PC-9 (cell line): ENCODE measurements at regions not wholly inside any gene's neighbourhood (a gene's known extent, or its start where the extent isn't known, plus 50 kb on each side); places are given as distances from the start of the nearest gene placed in this dataset.

Experiments
- BruUV-seq: library from RNA; stranded (reverse); fragments of 400-500 nt; replicated peaks from 2 replicates; lab custom pipeline; 2021; lab: Mats Ljungman, UMichigan
- CTCF ChIA-PET: fragments of 300-600 bp; sonication (Branson Sonifier 250); formaldehyde crosslinking; loops from one replicate; lab custom pipeline; 2022; ENCODE audit warnings: antibody characterized with exemption; lab: Charles Lee
- POLR2A ChIA-PET: fragments of 300-600 bp; sonication (Branson Sonifier 250); formaldehyde crosslinking; loops from one replicate; lab custom pipeline; 2022; ENCODE audit warnings: antibody characterized with exemption; ENCODE audit not compliant: unreplicated experiment; lab: Charles Lee
- DNase-seq, 2 experiments: peaks; one replicate each; pipeline versions ENCODE4 v3.0.0 to v3.0.0-alpha.2; 2015 to 2022; ENCODE audit warnings: mixed read lengths in 1 of 2
- H2AFZ ChIP-seq: fragments of 200-600 bp; sonication (generic); 2 replicates; pipeline ENCODE4 v1.8.1; 2017; ENCODE audit warnings: antibody characterized with exemption
- H3F3A ChIP-seq: fragments of 200-600 bp; sonication (generic); 2 replicates; pipeline ENCODE4 v1.8.1; 2017; ENCODE audit warnings: antibody characterized with exemption, mild to moderate bottlenecking, low read depth; ENCODE audit not compliant: insufficient read depth
- H3K27ac ChIP-seq: fragments of 200-600 bp; sonication (generic); 2 replicates; pipeline ENCODE4 v1.6.1; 2016; ENCODE audit warnings: mixed run types
- H3K27me3 ChIP-seq: fragments of 200-600 bp; sonication (generic); 2 replicates; pipeline ENCODE4 v1.6.1; 2016; ENCODE audit warnings: low read depth, mixed run types; ENCODE audit not compliant: insufficient read depth
- H3K36me3 ChIP-seq: fragments of 200-600 bp; sonication (generic); 2 replicates; pipeline ENCODE4 v1.6.1; 2016; ENCODE audit warnings: low read depth, mixed run types
- H3K4me1 ChIP-seq: fragments of 200-600 bp; sonication (generic); replicated peaks from 2 replicates; pipeline ENCODE4 v1.6.1; 2016; ENCODE audit warnings: mixed run types; ENCODE audit not compliant: insufficient read depth
- H3K4me2 ChIP-seq: fragments of 200-600 bp; sonication (generic); 2 replicates; pipeline ENCODE4 v1.6.1; 2017; ENCODE audit warnings: mixed run types
- H3K4me3 ChIP-seq: fragments of 200-600 bp; sonication (generic); 2 replicates; pipeline ENCODE4 v1.6.1; 2016; ENCODE audit warnings: mixed run types
- H3K79me2 ChIP-seq: fragments of 200-600 bp; sonication (generic); 2 replicates; pipeline ENCODE4 v1.6.1; 2017; ENCODE audit warnings: low read depth, mixed run types
- H3K9me2 ChIP-seq: fragments of 200-600 bp; sonication (generic); 2 replicates; pipeline ENCODE4 v1.8.1; 2017; ENCODE audit warnings: mild to moderate bottlenecking; ENCODE audit not compliant: insufficient read depth
- H3K9me3 ChIP-seq: fragments of 200-600 bp; sonication (generic); 2 replicates; pipeline ENCODE4 v1.8.1; 2016; ENCODE audit warnings: low read depth; ENCODE audit not compliant: insufficient read depth
- H4K20me1 ChIP-seq: fragments of 200-600 bp; sonication (generic); 2 replicates; pipeline ENCODE4 v1.8.1; 2017; ENCODE audit not compliant: insufficient read depth
- EZH2 ChIP-seq: fragments of 200-600 bp; sonication (generic); IDR thresholded peaks from 2 replicates; pipeline ENCODE4 v1.8.0; 2017; ENCODE audit warnings: antibody characterized with exemption, low read depth
- intact Hi-C: fragments of 100-400 bp; cut with micrococcal nuclease; formaldehyde crosslinking; loops from one replicate; pipeline ENCODE4 v1.10.0; 2022; ENCODE audit not compliant: unreplicated experiment
- TF ChIP-seq, protein P1 (sequence below): fragments of 200-600 bp; sonication (generic); conservative IDR thresholded peaks from 2 replicates; pipeline ENCODE4 v1.6.1; 2017; ENCODE audit warnings: mixed run types, antibody characterized with exemption, mild to moderate bottlenecking, moderate library complexity

DNA sequence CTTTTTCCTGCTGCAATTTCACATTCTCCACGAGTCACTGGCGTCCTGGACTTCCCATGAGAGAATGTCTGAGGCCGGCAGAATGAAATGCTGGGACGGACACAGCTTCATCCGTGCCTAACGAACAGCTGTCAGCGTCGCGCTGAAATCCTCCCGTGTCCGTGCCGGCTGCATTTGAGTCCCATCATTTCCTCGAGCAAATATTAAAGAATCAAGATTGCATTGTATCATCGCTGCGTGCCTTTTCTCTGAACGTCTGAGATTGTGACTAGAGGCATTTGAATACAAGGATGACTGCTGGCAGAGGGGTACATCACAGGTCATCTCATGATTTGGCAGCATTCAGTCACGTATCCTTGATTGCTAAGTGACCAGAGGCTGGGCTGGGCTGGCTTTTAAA lies 279.9 kb downstream of the ASMT start:
- H4K20me1 ChIP-seq = no peaks in the 10 kb centered on the region
- no peak for TF ChIP-seq EZH2
- TF ChIP-seq, protein P1, sequence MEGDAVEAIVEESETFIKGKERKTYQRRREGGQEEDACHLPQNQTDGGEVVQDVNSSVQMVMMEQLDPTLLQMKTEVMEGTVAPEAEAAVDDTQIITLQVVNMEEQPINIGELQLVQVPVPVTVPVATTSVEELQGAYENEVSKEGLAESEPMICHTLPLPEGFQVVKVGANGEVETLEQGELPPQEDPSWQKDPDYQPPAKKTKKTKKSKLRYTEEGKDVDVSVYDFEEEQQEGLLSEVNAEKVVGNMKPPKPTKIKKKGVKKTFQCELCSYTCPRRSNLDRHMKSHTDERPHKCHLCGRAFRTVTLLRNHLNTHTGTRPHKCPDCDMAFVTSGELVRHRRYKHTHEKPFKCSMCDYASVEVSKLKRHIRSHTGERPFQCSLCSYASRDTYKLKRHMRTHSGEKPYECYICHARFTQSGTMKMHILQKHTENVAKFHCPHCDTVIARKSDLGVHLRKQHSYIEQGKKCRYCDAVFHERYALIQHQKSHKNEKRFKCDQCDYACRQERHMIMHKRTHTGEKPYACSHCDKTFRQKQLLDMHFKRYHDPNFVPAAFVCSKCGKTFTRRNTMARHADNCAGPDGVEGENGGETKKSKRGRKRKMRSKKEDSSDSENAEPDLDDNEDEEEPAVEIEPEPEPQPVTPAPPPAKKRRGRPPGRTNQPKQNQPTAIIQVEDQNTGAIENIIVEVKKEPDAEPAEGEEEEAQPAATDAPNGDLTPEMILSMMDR = no peak
- no peaks in the 10 kb centered on the region for H3K4me1 ChIP-seq
- BruUV-seq = no TSS peak
- DNase-seq = no peak
- peaks cover 45% of the 10 kb centered on the region for H3K27me3 ChIP-seq
- H3K9me3 ChIP-seq = no peaks in the 10 kb centered on the region
- POLR2A ChIA-PET = no interaction called here
- H3K9me2 ChIP-seq = no peaks in the 10 kb centered on the region
- no peak overlapping the region for H3K4me3 ChIP-seq
- CTCF ChIA-PET = no interaction called here
- H3K79me2 ChIP-seq = no peaks in the 10 kb centered on the region
- intact Hi-C loops = no loop called here
- no peaks in the 10 kb centered on the region for H3K36me3 ChIP-seq
- H2AFZ ChIP-seq = no peak overlapping the region
- no peak overlapping the region for H3K4me2 ChIP-seq
- H3K27ac ChIP-seq = no peak overlapping the region
- no peaks in the 10 kb centered on the region for H3F3A ChIP-seq

DNA sequence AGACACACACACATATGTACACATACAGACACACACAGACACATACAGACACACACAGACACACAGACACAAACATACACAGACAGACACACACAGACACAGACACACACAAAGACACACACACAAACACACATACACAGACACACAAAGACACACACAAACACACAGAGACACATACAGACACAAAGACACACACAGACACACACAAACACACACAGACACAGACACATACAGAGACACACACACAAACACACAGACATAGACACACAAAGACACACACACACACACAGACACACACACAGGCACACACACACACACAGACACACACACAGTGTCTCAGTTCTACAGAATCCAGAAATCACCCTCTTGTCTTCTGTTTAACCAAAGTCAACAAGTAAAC lies 280.7 kb downstream of the ASMT start:
- Histone ChIP-seq H3K79me2 (no peaks in the 10 kb centered on the region), H3K36me3 (no peaks in the 10 kb centered on the region), H3K27me3 (peaks cover 48% of the 10 kb centered on the region), H3K4me2 (no peak overlapping the region), H3K27ac (no peak overlapping the region), H3K4me1 (no peaks in the 10 kb centered on the region), H3K4me3 (no peak overlapping the region), H3F3A (no peaks in the 10 kb centered on the region), H3K9me3 (no peaks in the 10 kb centered on the region), H3K9me2 (no peaks in the 10 kb centered on the region), H4K20me1 (no peaks in the 10 kb centered on the region), H2AFZ (no peak overlapping the region)
- intact Hi-C loops = no loop called here
- ChIA-PET POLR2A (no interaction called here), CTCF (no interaction called here)
- no TSS peak for BruUV-seq
- DNase-seq = no peak
- TF ChIP-seq, protein P1 = no peak

DNA sequence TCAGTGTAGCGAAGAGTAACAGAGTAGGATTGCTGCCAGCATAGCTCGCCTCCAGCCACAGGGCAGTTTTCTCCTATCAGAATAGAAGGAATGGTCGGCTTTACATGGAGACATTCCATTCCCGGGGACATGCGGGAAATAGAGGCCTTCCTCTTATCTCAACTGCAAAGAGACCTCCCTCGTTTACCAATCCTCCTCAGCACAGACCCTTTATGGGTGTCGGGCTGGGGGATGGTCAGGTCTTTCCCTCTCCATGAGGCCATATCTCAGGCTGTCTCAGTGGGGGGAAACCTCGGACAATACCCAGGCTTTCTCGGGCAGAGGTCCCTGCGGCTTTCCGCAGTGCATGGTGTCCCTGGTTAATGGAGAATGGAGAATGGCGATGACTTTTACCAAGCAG lies 285.0 kb downstream of the ASMT start:
- H3K4me1 ChIP-seq = no peaks in the 10 kb centered on the region
- DNase-seq = no peak
- H3K9me3 ChIP-seq = no peaks in the 10 kb centered on the region
- no peaks in the 10 kb centered on the region for H3K9me2 ChIP-seq
- H2AFZ ChIP-seq = no peak overlapping the region
- no peaks in the 10 kb centered on the region for H4K20me1 ChIP-seq
- no peaks in the 10 kb centered on the region for H3K36me3 ChIP-seq
- ChIA-PET CTCF (no interaction called here), POLR2A (no interaction called here)
- intact Hi-C loops = no loop called here
- no peak overlapping the region for H3K4me2 ChIP-seq
- no peak for TF ChIP-seq EZH2
- TF ChIP-seq, protein P1 = no peak
- no TSS peak for BruUV-seq
- H3K27me3 ChIP-seq = peaks cover 49% of the 10 kb centered on the region
- H3K79me2 ChIP-seq = no peaks in the 10 kb centered on the region
- H3K4me3 ChIP-seq = no peak overlapping the region
- no peak overlapping the region for H3K27ac ChIP-seq
- peaks cover 5% of the 10 kb centered on the region; the same call in 1 of the 2 replicates for H3F3A ChIP-seq
